ENCODE measurements at regions not wholly inside any gene's neighbourhood (a gene's known extent, or its start where the extent isn't known, plus 50 kb on each side); places are given as distances from the start of the nearest gene placed in this dataset.

GRCh38 chr7:131976411-131976810, 420.0 kb upstream of the PODXL start:
- Histone ChIP-seq H3K4me2 (ENCODE audit: insufficient read depth, low read length) (no peak overlapping the region), H3K9me1 (ENCODE audit: control insufficient read depth, insufficient read depth, low read length) (no peaks in the 10 kb centered on the region), H2AFZ (ENCODE audit: low read depth, low read length) (no peak overlapping the region), H3K4me3 (no peak overlapping the region), H3K27me3 (ENCODE audit: control insufficient read depth in 2 of 2, insufficient read depth in 2 of 2, low read length in 2 of 2) (no peaks in the 10 kb centered on the region), H3K36me3 (ENCODE audit: control insufficient read depth, insufficient read depth, low read length) (no peaks in the 10 kb centered on the region), H3K79me2 (ENCODE audit: control insufficient read depth, insufficient read depth, low read length) (no peaks in the 10 kb centered on the region), H3K4me1 (replicated peaks in 1 of 2; ENCODE audit: control insufficient read depth in 2 of 2, insufficient read depth in 2 of 2, low read length in 2 of 2) (no peaks in the 10 kb centered on the region), H3K9me3 (replicated peaks; ENCODE audit: control insufficient read depth, insufficient read depth, low read depth, low read length) (no peaks in the 10 kb centered on the region), H3K9ac (ENCODE audit: insufficient read depth in 1 of 2, low read depth in 2 of 2, low read length in 2 of 2) (no peak overlapping the region), H3K27ac (ENCODE audit: extremely low read depth, low read depth, low read length) (no peak overlapping the region), H4K20me1 (replicated peaks; ENCODE audit: control insufficient read depth, insufficient read depth, low read length) (no peaks in the 10 kb centered on the region)
- ChIA-PET POLR2A (interaction anchor here (0.6 to 0.8 kb wide), 2 partner anchors 10 to 14 kb away, joined by 3 read pairs; no protein-coding TSS in a partner anchor), CTCF (ENCODE audit: low intra/inter-chr PET ratio) (no interaction called here)
- BruUV-seq (replicated peaks), result no TSS peak
- in situ Hi-C loops (cut with MboI) (no loop called here), intact Hi-C loops (cut with micrococcal nuclease) (no loop called here)
- TF ChIP-seq C11orf30 (IDR thresholded peaks at IDR 0.05; ENCODE audit: low read depth) (no peak), PHB2 (IDR thresholded peaks at IDR 0.05; ENCODE audit: low read depth) (no peak), PURB (CRISPR knock-in tag; IDR thresholded peaks at IDR 0.05; ENCODE audit: low read depth) (no peak), ZBTB49 (CRISPR knock-in tag; IDR thresholded peaks at IDR 0.05; ENCODE audit: borderline replicate concordance) (no peak)
- TF ChIP-seq, protein P1, sequence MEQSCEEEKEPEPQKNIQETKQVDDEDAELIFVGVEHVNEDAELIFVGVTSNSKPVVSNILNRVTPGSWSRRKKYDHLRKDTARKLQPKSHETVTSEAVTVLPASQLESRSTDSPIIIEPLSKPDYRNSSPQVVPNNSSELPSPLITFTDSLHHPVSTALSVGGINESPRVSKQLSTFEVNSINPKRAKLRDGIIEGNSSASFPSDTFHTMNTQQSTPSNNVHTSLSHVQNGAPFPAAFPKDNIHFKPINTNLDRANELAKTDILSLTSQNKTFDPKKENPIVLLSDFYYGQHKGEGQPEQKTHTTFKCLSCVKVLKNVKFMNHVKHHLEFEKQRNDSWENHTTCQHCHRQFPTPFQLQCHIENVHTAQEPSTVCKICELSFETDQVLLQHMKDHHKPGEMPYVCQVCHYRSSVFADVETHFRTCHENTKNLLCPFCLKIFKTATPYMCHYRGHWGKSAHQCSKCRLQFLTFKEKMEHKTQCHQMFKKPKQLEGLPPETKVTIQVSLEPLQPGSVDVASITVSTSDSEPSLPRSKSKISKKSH (CRISPR knock-in tag; IDR thresholded peaks at IDR 0.05), result no peak
- DNase-seq (ENCODE audit: extremely low read depth in 1 of 4, low spot score in 3 of 4) (no peak), FAIRE-seq (no peak), ATAC-seq (no peak)
- 0% methylated on average over 3 of the region's 3 CpGs for WGBS (ENCODE audit: insufficient coverage, low coverage, missing lambda C conversion rate)
